Mucosa of gallbladder (tissue), 1 donor: ENCODE measurements at regions not wholly inside any gene's neighbourhood (a gene's known extent, or its start where the extent isn't known, plus 50 kb on each side); places are given as distances from the start of the nearest gene placed in this dataset.
"Not testable (repeated sequence)": the region's sequence is repeated elsewhere in the genome, so short reads cannot be mapped to it uniquely, and the experiment has no call there.

Source experiments
- DNase-seq: peaks from one replicate; pipeline ENCODE4 v3.0.0-alpha.2; 2020; ENCODE audit warnings: low spot score
- donor health status: DM: no; HTN: no; CAD: no.

- DNase-seq, result not testable (repeated sequence)
These were observed 132.6 kb downstream of the FAM72C start for GRCh38 chr1:143839182-143839581.

- DNase-seq, result not testable (repeated sequence)
These were observed 133.2 kb downstream of the FAM72C start for GRCh38 chr1:143838598-143838929.

GRCh38 chr1:143837924-143838597 lies 133.7 kb downstream of the FAM72C start:
- DNase-seq, result not testable (repeated sequence)

DNA sequence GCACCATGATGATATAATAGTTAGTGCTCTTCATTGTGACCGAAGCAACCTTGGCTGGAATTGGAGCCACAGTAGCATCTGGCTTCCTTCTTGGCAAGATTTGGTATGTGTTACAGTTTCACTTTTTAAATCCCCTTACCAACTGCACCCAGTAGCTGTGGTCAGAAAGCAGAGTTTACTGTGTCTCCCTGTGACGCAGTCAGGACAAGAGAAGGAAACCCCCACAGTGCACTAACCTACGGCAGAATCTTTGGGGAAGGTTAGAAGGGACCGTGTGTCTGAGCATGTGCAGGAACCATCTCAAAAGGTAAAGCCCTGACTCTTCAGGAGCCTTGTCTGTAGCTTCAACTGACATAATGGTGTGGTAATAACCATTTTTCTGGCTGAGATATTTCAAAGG lies 138.4 kb downstream of the FAM72C start:
- not testable (repeated sequence) for DNase-seq

DNA sequence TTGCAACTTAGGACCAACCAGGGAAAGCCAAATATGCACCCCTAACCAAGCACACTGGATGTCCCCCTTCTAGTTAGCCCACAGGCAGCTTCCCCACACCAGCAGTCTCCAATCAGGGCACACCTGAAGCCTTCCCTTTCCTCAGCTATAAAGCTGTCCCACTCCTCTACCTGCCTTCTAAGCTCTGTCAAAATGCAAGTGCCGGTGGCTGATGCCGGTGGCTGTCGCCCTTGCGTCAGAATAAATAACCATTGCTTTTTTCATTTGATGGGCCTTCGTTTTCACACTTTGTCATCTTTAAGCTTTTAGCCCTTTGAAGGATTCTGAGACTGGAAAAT lies 139.4 kb downstream of the FAM72C start:
- DNase-seq, result not testable (repeated sequence)

DNA sequence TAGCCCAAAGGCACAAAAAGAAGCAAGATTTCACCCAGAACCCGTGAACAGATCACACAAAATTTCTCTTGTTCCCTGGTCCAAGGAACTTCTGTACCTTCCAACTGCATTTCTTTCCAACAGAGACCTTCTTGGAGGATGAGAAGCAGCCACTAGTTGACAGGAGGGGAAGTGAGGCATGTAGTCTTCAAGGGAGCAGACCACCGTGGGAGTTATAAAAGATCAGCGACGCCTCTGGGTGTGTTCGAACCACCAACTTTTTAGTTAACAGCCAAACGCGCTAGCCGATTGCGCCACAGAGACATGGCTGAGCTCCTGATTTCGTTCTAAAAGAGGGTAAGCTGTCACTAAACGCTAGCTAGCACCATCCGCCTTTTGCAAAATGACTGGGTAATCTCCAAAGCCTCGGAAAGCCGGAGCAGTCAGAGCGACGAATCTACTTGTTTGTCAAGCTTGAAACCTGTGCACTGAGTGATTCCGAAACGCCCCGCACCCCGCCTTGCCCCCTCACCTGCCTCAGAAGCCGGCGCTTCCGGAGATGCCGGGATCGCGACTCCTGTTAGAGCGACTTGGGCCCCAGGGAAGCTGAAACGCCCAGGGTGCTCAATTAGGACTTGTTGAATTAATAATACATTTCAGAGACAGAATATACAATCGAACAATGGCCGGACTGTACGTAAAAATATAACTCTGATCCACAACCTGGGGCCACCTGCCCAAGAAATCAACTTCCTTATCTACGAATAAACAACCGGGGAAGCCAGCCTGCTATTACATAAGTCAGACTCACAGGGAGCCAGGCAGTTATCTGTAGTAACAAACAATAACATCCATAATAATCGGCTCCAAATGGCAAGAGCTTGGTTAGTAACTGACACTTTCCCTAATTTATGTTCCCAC lies 140.1 kb downstream of the FAM72C start:
- not testable (repeated sequence) for DNase-seq

DNA sequence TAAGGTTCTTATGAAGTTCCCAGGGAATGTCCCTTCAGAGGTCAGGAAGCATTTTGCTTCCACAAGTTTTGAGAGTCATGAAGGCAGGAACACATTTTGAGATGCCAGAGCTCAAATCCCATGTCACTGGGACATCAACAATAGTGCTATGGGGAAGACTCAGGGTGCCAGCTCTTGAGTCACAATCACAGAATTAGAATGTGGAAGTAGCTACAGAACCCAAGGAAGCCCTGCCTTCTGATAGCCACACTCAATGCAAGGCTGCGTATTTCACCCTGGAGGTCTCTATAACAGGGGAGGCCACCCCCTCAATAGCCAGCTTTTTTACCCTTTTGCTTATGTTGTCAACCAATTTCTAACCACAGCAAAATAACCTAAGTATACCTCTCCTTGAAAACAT lies 145.6 kb downstream of the FAM72C start:
- not testable (repeated sequence) for DNase-seq

DNA sequence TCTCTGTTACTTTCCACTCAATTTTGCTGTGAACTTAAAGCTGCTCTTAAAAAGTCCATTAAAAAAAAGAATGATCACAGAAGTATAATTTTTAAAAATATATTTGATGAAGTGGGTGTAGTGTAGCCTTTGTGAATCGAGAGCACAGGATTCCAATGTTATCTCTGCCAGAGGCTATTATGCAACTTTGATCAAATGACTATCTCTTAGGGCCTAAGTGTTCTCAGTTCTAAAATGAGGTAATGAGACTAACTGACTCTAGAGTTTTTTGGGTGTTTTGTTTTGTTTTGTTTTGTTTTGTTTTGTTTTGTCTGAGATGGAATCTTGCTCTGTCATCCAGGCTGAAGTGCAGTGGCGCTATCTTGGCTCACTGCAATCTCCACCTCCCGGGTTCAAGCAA lies 147.5 kb downstream of the FAM72C start:
- not testable (repeated sequence) for DNase-seq

- not testable (repeated sequence) for DNase-seq
These were observed 151.7 kb downstream of the FAM72C start for GRCh38 chr1:143820058-143820457.

DNA sequence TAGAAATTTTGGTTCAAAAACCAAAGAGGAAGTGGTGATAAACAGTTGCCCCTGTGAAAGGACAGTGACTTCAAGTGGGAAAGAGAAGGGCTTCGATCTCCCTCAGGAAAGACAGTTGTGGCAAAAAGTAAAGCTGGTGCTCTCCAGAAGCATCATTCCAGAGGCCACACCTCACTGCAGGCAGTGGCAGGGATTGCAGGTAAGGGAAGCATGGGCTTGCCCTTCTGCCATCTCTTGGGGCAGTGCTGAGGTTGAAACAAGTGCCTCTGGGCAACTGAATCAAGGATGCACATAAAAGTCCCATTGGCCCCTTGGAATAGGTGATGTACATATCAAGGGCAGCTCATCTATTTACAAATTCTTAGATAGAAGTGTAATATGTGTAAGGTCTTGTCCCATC lies 155.4 kb downstream of the FAM72C start:
- DNase-seq, result not testable (repeated sequence)

GRCh38 chr1:143805374-143805773 lies 166.4 kb downstream of the FAM72C start:
- DNase-seq, result not testable (repeated sequence)

- DNase-seq, result not testable (repeated sequence)
These were observed 167.0 kb downstream of the FAM72C start for GRCh38 chr1:143804707-143805356.

DNA sequence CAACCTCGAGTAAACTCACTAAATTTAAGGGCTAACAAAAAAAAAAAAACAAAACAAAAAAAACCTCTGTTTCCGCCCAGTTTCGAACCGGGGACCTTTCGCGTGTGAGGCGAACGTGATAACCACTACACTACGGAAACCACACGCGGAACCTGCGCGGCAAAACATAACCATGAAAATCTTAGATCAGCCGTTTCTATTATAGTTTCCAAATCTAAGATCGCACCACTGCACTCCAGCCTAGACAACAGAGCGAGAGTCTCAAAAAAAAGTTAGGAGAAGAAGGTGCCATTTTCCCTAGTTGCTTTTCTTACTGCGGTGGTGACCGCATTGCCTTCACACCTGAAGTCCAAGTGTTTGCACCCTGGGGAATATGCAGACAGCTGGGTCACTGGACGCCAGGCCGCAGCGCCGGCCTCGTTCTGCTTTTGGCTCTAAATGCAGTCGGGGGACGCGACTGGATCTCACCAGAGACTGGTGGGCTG lies 167.8 kb downstream of the FAM72C start:
- DNase-seq, result peak; percentile 12

DNA sequence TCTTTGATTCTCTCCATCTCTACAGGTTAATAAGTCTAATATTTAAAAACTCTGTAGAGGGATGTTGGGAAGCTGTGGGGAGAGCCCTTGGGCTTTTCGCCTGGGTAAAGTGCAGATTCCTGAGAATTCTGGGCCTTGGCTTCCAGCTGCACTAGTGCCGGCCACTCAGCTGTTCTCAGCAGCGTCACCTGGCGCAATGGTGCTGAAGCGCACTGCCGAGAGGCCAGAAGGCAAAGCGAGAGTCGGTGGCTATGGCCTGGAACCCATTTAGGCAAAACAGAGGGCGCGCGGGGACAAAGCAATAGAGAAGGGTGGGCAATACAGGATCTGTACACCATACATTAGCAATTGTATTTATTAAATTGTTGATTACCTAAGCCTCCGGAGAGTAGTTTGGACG lies 168.7 kb downstream of the FAM72C start:
- DNase-seq, result not testable (repeated sequence)

DNA sequence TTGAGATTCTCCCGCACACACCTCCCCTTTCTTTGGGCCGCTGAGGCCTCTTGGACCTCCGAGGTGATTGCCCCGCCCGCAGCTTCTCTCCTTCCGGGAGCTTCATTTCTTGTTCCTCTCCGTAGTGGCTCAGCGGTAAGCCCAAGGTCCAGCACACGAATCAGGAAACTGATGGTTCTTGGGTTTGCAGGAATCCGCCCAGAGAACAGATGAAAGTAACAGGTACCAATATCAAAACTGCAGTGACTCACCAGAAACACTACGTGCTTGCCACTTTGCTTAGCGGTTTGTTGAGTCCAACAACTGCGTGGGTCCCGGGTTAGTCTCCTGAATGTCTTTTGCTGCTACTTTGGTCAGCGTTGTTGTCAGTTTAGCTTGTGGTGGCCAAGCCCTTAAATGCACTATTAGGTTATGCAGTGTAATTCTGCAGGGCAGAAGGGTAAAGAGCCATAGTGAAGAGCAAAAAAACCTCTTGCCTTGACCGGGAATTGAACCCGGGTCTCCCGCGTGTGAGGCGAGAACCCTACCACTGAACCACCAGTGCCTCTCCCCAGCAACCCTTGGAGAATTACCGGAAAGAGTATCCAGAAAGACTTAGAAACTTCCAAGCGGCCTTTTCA lies 172.1 kb downstream of the FAM72C start:
- DNase-seq, result not testable (repeated sequence)

- DNase-seq, result not testable (repeated sequence)
These were observed 175.4 kb downstream of the FAM72C start for GRCh38 chr1:143796369-143796768.

GRCh38 chr1:143792047-143792937 lies 179.5 kb downstream of the FAM72C start:
- not testable (repeated sequence) for DNase-seq

- not testable (repeated sequence) for DNase-seq
These were observed 185.4 kb downstream of the FAM72C start for GRCh38 chr1:143786381-143786780.

GRCh38 chr1:143785883-143786282 lies 185.9 kb downstream of the FAM72C start:
- DNase-seq, result not testable (repeated sequence)

DNA sequence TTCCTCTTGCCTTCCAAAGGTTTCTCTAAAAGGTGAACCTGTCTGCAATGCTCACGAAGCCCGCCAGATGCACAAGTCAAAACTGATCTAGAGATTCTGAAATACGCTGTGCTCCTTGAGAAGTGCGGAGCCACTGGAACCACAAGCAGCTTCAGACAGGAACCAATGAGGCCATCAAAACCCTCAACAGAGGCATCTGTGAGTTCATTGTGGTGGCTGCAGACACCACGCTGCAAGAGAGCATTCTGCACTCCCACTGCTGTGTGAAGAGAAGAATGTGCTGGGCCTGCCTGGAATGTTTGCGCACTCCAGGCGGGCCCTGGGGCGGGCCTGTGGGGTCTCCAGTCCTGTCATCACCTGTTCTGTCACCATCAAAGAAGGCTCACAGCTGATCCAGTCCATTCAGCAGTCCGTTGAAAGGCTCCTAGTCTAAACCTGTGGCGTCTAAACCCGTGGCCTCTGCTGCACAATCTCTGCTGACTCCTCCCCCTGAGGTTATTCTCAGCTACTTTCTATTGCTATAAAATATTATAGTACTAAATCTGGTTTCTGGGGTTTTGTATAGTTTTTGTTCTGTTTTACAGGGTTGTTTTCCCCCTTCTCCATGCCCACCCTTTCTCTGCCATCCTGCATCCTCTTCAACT lies 187.4 kb downstream of the FAM72C start:
- not testable (repeated sequence) for DNase-seq
